ENCODE measurements at regions not wholly inside any gene's neighbourhood (a gene's known extent, or its start where the extent isn't known, plus 50 kb on each side); places are given as distances from the start of the nearest gene placed in this dataset.

- in situ Hi-C loops (cut with MboI; ENCODE audit: low pct_ligation_motif_present in 1 of 4, low pct_unique_long_range_greater_than_20kb in 1 of 4, low sequenced_read_pairs in 3 of 4) (no loop called here), intact Hi-C loops (cut with DNase I; ENCODE audit: low total_unique reads) (no loop called here)
- Histone ChIP-seq H3K9me3 (no peaks in the 10 kb centered on the region), H3K36me3 (no peaks in the 10 kb centered on the region), H3K4me3 (no peak overlapping the region), H3K27me3 (no peaks in the 10 kb centered on the region), H3K27ac (no peak overlapping the region), H3K4me1 (no peaks in the 10 kb centered on the region)
- no peak for TF ChIP-seq POLR2AphosphoS5 (IDR thresholded peaks at IDR 0.05)
- no peak for DNase-seq
These were observed 153.8 kb downstream of the DCK start for GRCh38 chr4:71147261-71147660.

DNA sequence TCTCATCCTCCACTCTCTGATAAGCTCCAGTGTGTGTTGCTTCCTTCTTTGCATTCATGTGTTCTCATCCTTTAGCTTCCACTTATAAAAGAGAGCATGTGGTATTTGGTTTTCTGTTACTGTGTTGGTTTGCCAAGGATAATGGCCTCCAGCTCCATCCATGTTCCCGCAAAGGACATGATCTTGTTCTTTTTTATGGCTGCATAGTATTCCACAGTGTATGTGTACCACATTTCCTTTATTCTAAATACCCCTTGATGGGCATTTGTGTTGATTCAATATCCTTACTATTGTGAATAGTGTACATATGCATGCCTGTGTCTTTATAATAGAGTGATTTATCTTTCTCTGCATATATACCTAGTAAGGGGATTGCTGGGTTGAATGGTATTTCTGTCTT lies 155.1 kb downstream of the DCK start:
- Histone ChIP-seq H3K9me3 (no peaks in the 10 kb centered on the region), H3K27me3 (no peaks in the 10 kb centered on the region), H3K36me3 (no peaks in the 10 kb centered on the region), H3K27ac (no peak overlapping the region), H3K4me3 (no peak overlapping the region), H3K4me1 (no peaks in the 10 kb centered on the region)
- TF ChIP-seq POLR2AphosphoS5 (IDR thresholded peaks at IDR 0.05), result no peak
- no peak for TF ChIP-seq CTCF (IDR thresholded peaks at IDR 0.05)
- TF ChIP-seq EP300 (IDR thresholded peaks at IDR 0.05; ENCODE audit: low read depth), result no peak
- TF ChIP-seq POLR2A (IDR thresholded peaks at IDR 0.05), result no peak
- WGBS, 2 donors (ENCODE audit: low coverage in 1 of 2), result 100% methylated on average over 1 of the region's 1 CpG
- in situ Hi-C loops (cut with MboI; ENCODE audit: low pct_ligation_motif_present in 1 of 4, low pct_unique_long_range_greater_than_20kb in 1 of 4, low sequenced_read_pairs in 3 of 4) (no loop called here), intact Hi-C loops (cut with DNase I; ENCODE audit: low total_unique reads) (no loop called here)
- DNase-seq, result no peak

DNA sequence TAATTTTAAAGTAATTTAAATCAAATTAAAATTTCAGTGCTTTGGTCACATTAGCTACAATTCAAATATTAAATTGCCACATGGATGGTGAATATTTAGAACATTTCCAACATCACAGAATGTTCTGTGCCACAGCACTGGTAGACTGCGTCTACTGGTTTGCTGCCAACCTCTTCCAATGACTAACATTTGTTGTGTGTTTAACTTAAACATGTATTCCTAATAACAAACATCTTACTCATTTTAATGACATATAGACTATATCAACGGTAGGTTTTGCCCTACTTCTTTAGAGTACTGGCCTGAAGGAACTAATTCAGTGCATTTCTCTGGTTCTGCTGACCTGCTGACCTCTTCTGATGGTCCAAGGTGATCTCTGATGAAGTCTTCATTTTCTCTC lies 157.6 kb downstream of the DCK start:
- H3K4me1 ChIP-seq, result no peaks in the 10 kb centered on the region
- WGBS, 2 donors (ENCODE audit: low coverage in 1 of 2), result 72% methylated on average over 2 of the region's 2 CpGs; no CpG with 5 or more reads in 1 of the 2 donors
- H3K36me3 ChIP-seq, result no peaks in the 10 kb centered on the region
- H3K27ac ChIP-seq, result no peak overlapping the region
- no peak overlapping the region for H3K4me3 ChIP-seq
- no peaks in the 10 kb centered on the region for H3K27me3 ChIP-seq
- TF ChIP-seq CTCF (IDR thresholded peaks at IDR 0.05), result no peak
- no peak for TF ChIP-seq EP300 (IDR thresholded peaks at IDR 0.05; ENCODE audit: low read depth)
- TF ChIP-seq POLR2A (IDR thresholded peaks at IDR 0.05), result no peak
- no peak for TF ChIP-seq POLR2AphosphoS5 (IDR thresholded peaks at IDR 0.05)
- intact Hi-C loops (cut with DNase I; ENCODE audit: low total_unique reads), result no loop called here
- in situ Hi-C loops (cut with MboI; ENCODE audit: low pct_ligation_motif_present in 1 of 4, low pct_unique_long_range_greater_than_20kb in 1 of 4, low sequenced_read_pairs in 3 of 4), result no loop called here
- no peaks in the 10 kb centered on the region for H3K9me3 ChIP-seq
- DNase-seq, result no peak

DNA sequence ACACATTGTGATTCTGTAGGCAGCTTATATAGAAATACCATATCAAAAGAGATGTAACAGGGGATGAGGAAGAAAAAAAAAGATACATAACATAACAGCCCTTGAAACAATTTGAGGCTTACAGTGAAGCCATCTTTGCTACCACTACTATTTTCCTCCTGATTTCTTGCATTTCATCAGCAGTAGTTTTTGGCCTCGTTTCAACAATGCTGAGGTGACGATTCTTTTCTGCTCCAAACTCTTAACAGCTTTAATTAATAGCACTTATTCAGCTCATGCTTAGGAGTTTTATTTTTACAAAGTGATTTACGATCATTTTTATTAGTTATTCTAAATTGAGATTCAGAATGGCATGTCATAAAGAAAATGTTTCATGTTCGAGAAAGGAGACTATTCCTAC lies 163.2 kb downstream of the DCK start:
- no peak for DNase-seq

More for the DNA sequence above, 163.2 kb downstream of the DCK start:
- 44 to 45% methylated on average over 4 of the region's 4 CpGs for WGBS, 2 donors (ENCODE audit: low coverage in 1 of 2)
- TF ChIP-seq POLR2A (IDR thresholded peaks at IDR 0.05), result no peak
- no peak for TF ChIP-seq CTCF (IDR thresholded peaks at IDR 0.05)
- no peak for TF ChIP-seq EP300 (IDR thresholded peaks at IDR 0.05; ENCODE audit: low read depth)
- TF ChIP-seq POLR2AphosphoS5 (IDR thresholded peaks at IDR 0.05), result no peak
- in situ Hi-C loops (cut with MboI; ENCODE audit: low pct_ligation_motif_present in 1 of 4, low pct_unique_long_range_greater_than_20kb in 1 of 4, low sequenced_read_pairs in 3 of 4), result no loop called here
- no peak overlapping the region for H3K4me3 ChIP-seq
- no peaks in the 10 kb centered on the region for H3K9me3 ChIP-seq
- H3K4me1 ChIP-seq, result no peaks in the 10 kb centered on the region
- intact Hi-C loops (cut with DNase I; ENCODE audit: low total_unique reads), result no loop called here
- no peaks in the 10 kb centered on the region for H3K36me3 ChIP-seq
- H3K27ac ChIP-seq, result no peak overlapping the region
- no peaks in the 10 kb centered on the region for H3K27me3 ChIP-seq
